ENCODE measurements at regions not wholly inside any gene's neighbourhood (a gene's known extent, or its start where the extent isn't known, plus 50 kb on each side); places are given as distances from the start of the nearest gene placed in this dataset.

- H3K4me3 ChIP-seq, result no peak overlapping the region
- H3K27me3 ChIP-seq, result no peaks in the 10 kb centered on the region
- H3K36me3 ChIP-seq, result no peaks in the 10 kb centered on the region
- TF ChIP-seq CTCF (IDR thresholded peaks at IDR 0.05; ENCODE audit: low read depth, low read length), result no peak
- no peak for DNase-seq (ENCODE audit: low read depth in 1 of 2, low spot score in 1 of 2)
- no peaks in the 10 kb centered on the region for H3K9me3 ChIP-seq (ENCODE audit: low read depth)
- H3K27ac ChIP-seq, result no peak overlapping the region
- H3K4me1 ChIP-seq (ENCODE audit: low read depth), result peaks cover 21% of the 10 kb centered on the region
Observed at GRCh38 chr2:83079007-83079406, 1380.1 kb downstream of the SUCLG1 start.

DNA sequence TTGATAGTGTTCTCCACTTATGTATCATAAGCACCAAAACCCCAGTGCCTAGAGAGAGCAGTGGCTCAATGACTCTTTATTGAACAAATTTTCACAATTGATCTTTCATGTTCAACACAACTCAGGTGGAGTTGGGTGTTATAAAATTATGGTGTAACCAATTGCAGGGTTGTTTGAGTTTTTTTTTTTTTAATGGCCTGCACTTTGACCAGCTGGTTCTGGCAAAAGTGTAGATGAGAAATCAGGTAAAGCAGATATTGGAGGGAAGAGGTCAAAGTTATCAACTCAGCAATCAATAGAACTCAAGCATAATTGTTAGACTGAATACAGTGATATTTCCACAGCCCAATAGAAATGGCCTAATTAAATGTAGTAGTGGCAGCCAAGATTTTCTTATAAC is 1386.3 kb downstream of the SUCLG1 start:
- no peaks in the 10 kb centered on the region for H3K9me3 ChIP-seq (ENCODE audit: low read depth)
- no peaks in the 10 kb centered on the region for H3K36me3 ChIP-seq
- no peaks in the 10 kb centered on the region for H3K4me1 ChIP-seq (ENCODE audit: low read depth)
- H3K4me3 ChIP-seq, result no peak overlapping the region
- no peak overlapping the region for H3K27ac ChIP-seq
- no peak for TF ChIP-seq CTCF (IDR thresholded peaks at IDR 0.05; ENCODE audit: low read depth, low read length)
- no peaks in the 10 kb centered on the region for H3K27me3 ChIP-seq
- no peak for DNase-seq (ENCODE audit: low read depth in 1 of 2, low spot score in 1 of 2)

GRCh38 chr2:83071914-83072313 is 1387.2 kb downstream of the SUCLG1 start:
- Histone ChIP-seq H3K27me3 (no peaks in the 10 kb centered on the region), H3K4me1 (ENCODE audit: low read depth) (no peaks in the 10 kb centered on the region), H3K9me3 (ENCODE audit: low read depth) (no peaks in the 10 kb centered on the region), H3K27ac (no peak overlapping the region), H3K36me3 (no peaks in the 10 kb centered on the region), H3K4me3 (no peak overlapping the region)
- no peak for TF ChIP-seq CTCF (IDR thresholded peaks at IDR 0.05; ENCODE audit: low read depth, low read length)
- no peak for DNase-seq (ENCODE audit: low read depth in 1 of 2, low spot score in 1 of 2)

DNA sequence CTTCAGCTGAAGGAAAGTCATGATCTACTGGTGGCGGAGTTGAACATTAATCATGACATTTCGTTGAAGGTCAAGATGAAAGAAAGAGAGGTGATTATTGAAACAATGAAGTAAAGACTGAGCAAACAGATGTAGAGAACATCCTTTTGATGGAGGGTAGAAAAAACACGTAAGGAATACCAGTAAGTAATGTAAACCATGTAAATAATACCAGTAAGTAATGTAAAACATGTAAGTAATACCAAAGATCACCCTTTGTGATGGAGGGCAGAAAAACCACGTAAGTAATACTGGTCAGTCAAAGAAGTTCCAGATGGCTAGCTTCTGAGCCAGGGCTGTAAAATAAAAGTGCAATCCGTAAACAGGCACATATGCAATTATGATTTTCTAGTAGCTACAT is 1387.7 kb downstream of the SUCLG1 start:
- Histone ChIP-seq H3K9me3 (ENCODE audit: low read depth) (no peaks in the 10 kb centered on the region), H3K4me1 (ENCODE audit: low read depth) (no peaks in the 10 kb centered on the region), H3K27me3 (no peaks in the 10 kb centered on the region), H3K4me3 (no peak overlapping the region), H3K27ac (no peak overlapping the region), H3K36me3 (no peaks in the 10 kb centered on the region)
- no peak for TF ChIP-seq CTCF (IDR thresholded peaks at IDR 0.05; ENCODE audit: low read depth, low read length)
- DNase-seq (ENCODE audit: low read depth in 1 of 2, low spot score in 1 of 2), result no peak

- H3K4me1 ChIP-seq (ENCODE audit: low read depth), result no peaks in the 10 kb centered on the region
Observed at GRCh38 chr2:83069724-83070123, 1389.4 kb downstream of the SUCLG1 start.

More at GRCh38 chr2:83069724-83070123, 1389.4 kb downstream of the SUCLG1 start:
- DNase-seq (ENCODE audit: low read depth in 1 of 2, low spot score in 1 of 2), result peak in 1 of 2 donors; percentile 89
- Histone ChIP-seq H3K36me3 (no peaks in the 10 kb centered on the region), H3K9me3 (ENCODE audit: low read depth) (no peaks in the 10 kb centered on the region), H3K27ac (no peak overlapping the region), H3K27me3 (no peaks in the 10 kb centered on the region), H3K4me3 (no peak overlapping the region)
- TF ChIP-seq CTCF (IDR thresholded peaks at IDR 0.05; ENCODE audit: low read depth, low read length), result no peak

All from cardiac muscle cell (in vitro differentiated cells and primary cell).